H1 (cell line): ENCODE measurements at regions not wholly inside any gene's neighbourhood (a gene's known extent, or its start where the extent isn't known, plus 50 kb on each side); places are given as distances from the start of the nearest gene placed in this dataset.

Source experiments
- CHD1 ChIP-seq: IDR thresholded peaks from 2 replicates; pipeline ENCODE4 v1.6.1; 2012; ENCODE audit warnings: low read depth, low read length, improper control_type of control experiment
- EZH2 ChIP-seq: fragments of 200-600 bp; sonication (generic); IDR thresholded peaks from 2 replicates; pipeline ENCODE4 v1.7.1; 2012; ENCODE audit warnings: low read depth, mild to moderate bottlenecking, moderate library complexity, low read length, inconsistent platforms; ENCODE audit not compliant: severe bottlenecking
- MAX ChIP-seq: IDR thresholded peaks from 2 replicates; pipeline ENCODE4 v1.6.1; 2012; ENCODE audit warnings: inconsistent platforms
- NRF1 ChIP-seq: IDR thresholded peaks from 2 replicates; pipeline ENCODE4 v1.6.1; 2011; ENCODE audit warnings: mild to moderate bottlenecking, low read depth, low read length, improper control_type of control experiment
- RNF2 ChIP-seq: fragments of 200-900, 300-1000 bp; sonication (generic); IDR thresholded peaks from 2 replicates; pipeline ENCODE4 v1.7.1; 2016; ENCODE audit warnings: borderline replicate concordance, low read depth, mild to moderate bottlenecking, antibody characterized with exemption, low read length; ENCODE audit not compliant: poor library complexity, severe bottlenecking; ENCODE audit errors: missing control alignments
- SP1 ChIP-seq: IDR thresholded peaks from 2 replicates; pipeline ENCODE4 v1.6.1; 2011; ENCODE audit warnings: low read depth, low read length

- TF ChIP-seq MAX (no peak), SP1 (no peak), CHD1 (no peak), RNF2 (no peak), NRF1 (no peak), EZH2 (no peak)
Measured at GRCh38 chr11:116243991-116244390, 528.8 kb downstream of the BUD13 start.
